HepG2 (cell line): ENCODE measurements at regions not wholly inside any gene's neighbourhood (a gene's known extent, or its start where the extent isn't known, plus 50 kb on each side); places are given as distances from the start of the nearest gene placed in this dataset.

ENCODE experiments used
- ATAD3A ChIP-seq: sonication (generic); formaldehyde crosslinking; IDR thresholded peaks from 2 replicates; pipeline ENCODE4 v1.4.0; 2020; ENCODE audit warnings: missing genetic modification reagents
- ATF1 ChIP-seq: IDR thresholded peaks from 2 replicates; pipeline ENCODE4 v1.6.1; 2016; ENCODE audit warnings: mild to moderate bottlenecking, control low read depth
- BHLHE40 ChIP-seq: IDR thresholded peaks from 2 replicates; pipeline ENCODE4 v1.6.1; 2011; ENCODE audit warnings: low read length, improper control_type of control experiment
- CHCHD3 ChIP-seq: sonication (generic); formaldehyde crosslinking; IDR thresholded peaks from 2 replicates; pipeline ENCODE4 v1.8.0; 2022; ENCODE audit warnings: mild to moderate bottlenecking, missing genetic modification reagents, moderate library complexity
- ELF1 ChIP-seq: sonication (generic); formaldehyde crosslinking; IDR thresholded peaks from 2 replicates; pipeline ENCODE4 v1.4.0; 2020; ENCODE audit warnings: missing genetic modification reagents
- ELF4 ChIP-seq: sonication (generic); formaldehyde crosslinking; IDR thresholded peaks from 2 replicates; pipeline ENCODE4 v1.5.0; 2020; ENCODE audit warnings: missing genetic modification reagents, mild to moderate bottlenecking, moderate library complexity, borderline replicate concordance
- HNF4A ChIP-seq: sonication (generic); formaldehyde crosslinking; IDR thresholded peaks from 2 replicates; pipeline ENCODE4 v1.4.0; 2020; ENCODE audit warnings: missing genetic modification reagents
- HNRNPL ChIP-seq: fragments of 200-400 bp; formaldehyde crosslinking; IDR thresholded peaks from 2 replicates; pipeline ENCODE4 v1.6.1; 2017; ENCODE audit warnings: mild to moderate bottlenecking, low read depth, low read length
- IRX3 ChIP-seq: sonication (generic); formaldehyde crosslinking; IDR thresholded peaks from 2 replicates; pipeline ENCODE4 v1.8.1; 2023; ENCODE audit warnings: mild to moderate bottlenecking, low read depth, missing genetic modification reagents, borderline replicate concordance
- MBD4 ChIP-seq: IDR thresholded peaks from 2 replicates; pipeline ENCODE4 v1.6.1; 2012; ENCODE audit warnings: low read length, inconsistent platforms, borderline replicate concordance
- NFKB2 ChIP-seq: sonication (generic); formaldehyde crosslinking; IDR thresholded peaks from 2 replicates; pipeline ENCODE4 v1.4.0; 2020; ENCODE audit warnings: missing genetic modification reagents, borderline replicate concordance
- NR2C2 ChIP-seq: sonication (generic); formaldehyde crosslinking; IDR thresholded peaks from 2 replicates; pipeline ENCODE4 v1.4.0; 2020; ENCODE audit warnings: missing genetic modification reagents, mild to moderate bottlenecking, moderate library complexity, borderline replicate concordance
- PCBP2 ChIP-seq: fragments of 200-400 bp; formaldehyde crosslinking; optimal IDR thresholded peaks from 2 replicates; pipeline ENCODE3; 2018; ENCODE audit warnings: low read length, low read depth; ENCODE audit not compliant: poor library complexity, severe bottlenecking
- RERE ChIP-seq: IDR thresholded peaks from 2 replicates; pipeline ENCODE4 v1.6.1; 2016; ENCODE audit warnings: low read depth, missing genetic modification reagents, missing compliant biosample characterization
- SP2 ChIP-seq: sonication (generic); formaldehyde crosslinking; IDR thresholded peaks from 2 replicates; pipeline ENCODE4 v1.5.1; 2020; ENCODE audit warnings: mild to moderate bottlenecking, missing genetic modification reagents
- TAF15 ChIP-seq: fragments of 200-400 bp; formaldehyde crosslinking; IDR thresholded peaks from one replicate; pipeline ENCODE4 v1.6.1; 2018; ENCODE audit warnings: mild to moderate bottlenecking, low read depth, low read length; ENCODE audit not compliant: poor library complexity, severe bottlenecking
- ZFP37 ChIP-seq: sonication (generic); formaldehyde crosslinking; IDR thresholded peaks from 2 replicates; pipeline ENCODE4 v1.4.0; 2020; ENCODE audit warnings: missing genetic modification reagents, borderline replicate concordance
- ZNF567 ChIP-seq: sonication (generic); formaldehyde crosslinking; IDR thresholded peaks from 2 replicates; pipeline ENCODE4 v1.8.1; 2023; ENCODE audit warnings: mild to moderate bottlenecking, missing genetic modification reagents, borderline replicate concordance
- ZSCAN31 ChIP-seq: sonication (generic); formaldehyde crosslinking; IDR thresholded peaks from 2 replicates; pipeline ENCODE4 v1.5.0; 2020; ENCODE audit warnings: low read depth, mild to moderate bottlenecking, missing genetic modification reagents
- TF ChIP-seq, protein P1 (sequence below): sonication (generic); formaldehyde crosslinking; conservative IDR thresholded peaks from 2 replicates; pipeline ENCODE4 v1.5.0; 2020; ENCODE audit warnings: missing genetic modification reagents
- TF ChIP-seq, protein P2 (sequence below): sonication (generic); formaldehyde crosslinking; conservative IDR thresholded peaks from 2 replicates; pipeline ENCODE4 v1.8.1; 2023; ENCODE audit warnings: missing genetic modification reagents

DNA sequence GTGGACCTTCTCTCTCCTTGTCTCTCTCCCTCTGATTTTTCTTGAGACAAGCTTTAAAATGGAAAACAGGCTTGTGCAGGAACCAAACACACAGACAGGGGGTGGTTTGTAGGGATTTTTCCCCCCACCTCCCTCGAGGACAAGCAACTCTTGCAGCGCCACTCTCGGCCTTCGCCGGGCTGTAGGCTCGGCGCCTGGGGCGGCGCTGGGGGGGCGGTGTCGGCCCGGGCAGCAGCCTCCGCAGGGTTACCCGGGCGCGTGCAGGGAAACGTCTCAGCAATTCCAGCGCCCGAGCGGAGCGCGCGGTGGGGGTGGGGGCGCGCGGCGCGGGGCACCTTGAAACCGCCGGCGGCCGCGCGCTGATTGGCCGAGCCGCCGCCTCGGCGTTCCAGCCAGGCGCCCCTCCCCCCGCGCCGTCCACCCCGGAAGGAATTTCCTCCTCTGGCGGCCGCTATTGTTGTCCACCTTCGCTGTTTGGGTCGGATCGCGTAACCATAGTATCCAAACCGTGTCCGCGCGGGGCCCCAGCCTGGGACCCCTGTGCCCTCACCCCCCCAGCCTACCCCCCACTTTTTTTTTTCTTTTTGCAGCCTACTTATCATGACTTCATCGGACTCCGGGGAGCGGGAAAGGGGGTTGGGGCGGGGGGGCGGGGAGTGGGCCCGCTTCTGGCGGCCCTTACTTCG lies 59.8 kb upstream of the ACOT11 start (continued):
- TF ChIP-seq, protein P1, sequence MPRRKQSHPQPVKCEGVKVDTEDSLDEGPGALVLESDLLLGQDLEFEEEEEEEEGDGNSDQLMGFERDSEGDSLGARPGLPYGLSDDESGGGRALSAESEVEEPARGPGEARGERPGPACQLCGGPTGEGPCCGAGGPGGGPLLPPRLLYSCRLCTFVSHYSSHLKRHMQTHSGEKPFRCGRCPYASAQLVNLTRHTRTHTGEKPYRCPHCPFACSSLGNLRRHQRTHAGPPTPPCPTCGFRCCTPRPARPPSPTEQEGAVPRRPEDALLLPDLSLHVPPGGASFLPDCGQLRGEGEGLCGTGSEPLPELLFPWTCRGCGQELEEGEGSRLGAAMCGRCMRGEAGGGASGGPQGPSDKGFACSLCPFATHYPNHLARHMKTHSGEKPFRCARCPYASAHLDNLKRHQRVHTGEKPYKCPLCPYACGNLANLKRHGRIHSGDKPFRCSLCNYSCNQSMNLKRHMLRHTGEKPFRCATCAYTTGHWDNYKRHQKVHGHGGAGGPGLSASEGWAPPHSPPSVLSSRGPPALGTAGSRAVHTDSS (CRISPR knock-in tag), result no peak
- TF ChIP-seq ATF1 (no peak), IRX3 (CRISPR knock-in tag) (0 out of 2 replicates have a peak, but pooled peaks have one; percentile 51), HNRNPL (no peak), ZNF567 (CRISPR knock-in tag) (no peak), ELF1 (CRISPR knock-in tag) (peak; percentile 79), SP2 (CRISPR knock-in tag) (0 out of 2 replicates have a peak, but pooled peaks have one; percentile 38), CHCHD3 (CRISPR knock-in tag) (no peak; the same call in 1 of the 2 replicates), TAF15 (no peak), BHLHE40 (0 out of 2 replicates have a peak, but pooled peaks have one; percentile 53), ATAD3A (CRISPR knock-in tag) (no peak), NR2C2 (CRISPR knock-in tag) (peak; percentile 95), ZSCAN31 (CRISPR knock-in tag) (peak; percentile 82), PCBP2 (no peak), MBD4 (no peak), ELF4 (CRISPR knock-in tag) (no peak), ZFP37 (CRISPR knock-in tag) (no peak), HNF4A (no peak; the same call in 1 of the 2 replicates), RERE (CRISPR knock-in tag) (no peak), NFKB2 (CRISPR knock-in tag) (peak; percentile 58; the same call in 1 of the 2 replicates)
- TF ChIP-seq, protein P2, sequence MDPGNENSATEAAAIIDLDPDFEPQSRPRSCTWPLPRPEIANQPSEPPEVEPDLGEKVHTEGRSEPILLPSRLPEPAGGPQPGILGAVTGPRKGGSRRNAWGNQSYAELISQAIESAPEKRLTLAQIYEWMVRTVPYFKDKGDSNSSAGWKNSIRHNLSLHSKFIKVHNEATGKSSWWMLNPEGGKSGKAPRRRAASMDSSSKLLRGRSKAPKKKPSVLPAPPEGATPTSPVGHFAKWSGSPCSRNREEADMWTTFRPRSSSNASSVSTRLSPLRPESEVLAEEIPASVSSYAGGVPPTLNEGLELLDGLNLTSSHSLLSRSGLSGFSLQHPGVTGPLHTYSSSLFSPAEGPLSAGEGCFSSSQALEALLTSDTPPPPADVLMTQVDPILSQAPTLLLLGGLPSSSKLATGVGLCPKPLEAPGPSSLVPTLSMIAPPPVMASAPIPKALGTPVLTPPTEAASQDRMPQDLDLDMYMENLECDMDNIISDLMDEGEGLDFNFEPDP, result no peak
